ENCODE measurements at regions not wholly inside any gene's neighbourhood (a gene's known extent, or its start where the extent isn't known, plus 50 kb on each side); places are given as distances from the start of the nearest gene placed in this dataset.

DNA sequence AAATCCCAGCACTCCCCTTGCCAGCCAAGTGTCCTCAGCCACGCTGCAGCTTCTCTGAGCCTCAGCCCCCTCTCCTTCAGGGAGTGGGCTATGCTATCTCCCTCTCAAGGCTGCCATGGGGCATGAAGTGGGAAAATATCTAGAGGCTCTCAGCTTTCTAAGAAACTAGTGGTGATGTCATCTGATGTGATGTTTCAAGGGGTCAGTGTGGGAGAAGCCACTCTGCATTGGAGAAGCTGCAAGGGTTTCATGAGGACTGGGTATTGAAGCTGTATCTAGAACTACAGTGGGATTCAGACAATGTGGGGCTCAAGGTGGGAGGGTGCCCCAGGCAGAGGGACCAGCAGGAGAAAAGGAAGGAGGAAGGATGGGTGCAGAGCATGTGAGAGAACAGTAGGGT lies 210.2 kb downstream of the TLE3 start:
- Histone ChIP-seq H2BK5ac (ENCODE audit: low read depth, low read length, poor library complexity, severe bottlenecking) (no peak overlapping the region), H3K23ac (ENCODE audit: low read length in 2 of 2) (no peak overlapping the region), H2BK15ac (ENCODE audit: low read depth, poor library complexity, severe bottlenecking) (no peak overlapping the region), H3K9me3 (ENCODE audit: control insufficient read depth, low read length) (peaks cover 18% of the 10 kb centered on the region), H3K14ac (ENCODE audit: low read length in 2 of 2) (no peak overlapping the region), H4K91ac (ENCODE audit: low read length) (no peak overlapping the region), H3K18ac (ENCODE audit: low read depth in 1 of 2, low read length in 2 of 2) (no peak overlapping the region), H4K8ac (ENCODE audit: low read length) (no peak overlapping the region), H3K79me1 (replicated peaks; ENCODE audit: low read length, poor library complexity, severe bottlenecking) (no peaks in the 10 kb centered on the region), H3K4me2 (ENCODE audit: low read length, poor library complexity, severe bottlenecking) (no peak overlapping the region), H3K27me3 (ENCODE audit: control insufficient read depth in 1 of 2, insufficient read depth in 1 of 2, low read length in 2 of 2) (peaks cover 66 to 76% of the 10 kb centered on the region in 2 experiments), H3K36me3 (ENCODE audit: control insufficient read depth in 1 of 2, insufficient read depth in 2 of 2, low read depth in 1 of 2, low read length in 2 of 2) (no peaks in the 10 kb centered on the region), H3K4me3 (ENCODE audit: insufficient read depth in 1 of 2, low read depth in 1 of 2, low read length in 2 of 2) (no peak overlapping the region), H3K27ac (ENCODE audit: low read length, poor library complexity, severe bottlenecking) (no peak overlapping the region), H2AFZ (ENCODE audit: low read depth, low read length) (no peak overlapping the region), H2AK5ac (ENCODE audit: low read length, severe bottlenecking) (no peak overlapping the region), H3K4ac (ENCODE audit: low read depth in 1 of 2, low read length in 2 of 2) (no peak overlapping the region), H2BK12ac (ENCODE audit: low read length in 2 of 2) (no peak overlapping the region), H3K4me1 (ENCODE audit: control insufficient read depth, insufficient read depth, low read depth, low read length) (no peaks in the 10 kb centered on the region), H3K9ac (ENCODE audit: low read length) (no peak overlapping the region), H2BK120ac (ENCODE audit: low read depth, low read length) (no peak overlapping the region)
- DNase-seq: no peak
- WGBS: 100% methylated on average over 1 of the region's 1 CpG

- Histone ChIP-seq H3K36me3 (ENCODE audit: control insufficient read depth in 1 of 2, insufficient read depth in 2 of 2, low read depth in 1 of 2, low read length in 2 of 2) (no peaks in the 10 kb centered on the region), H3K27me3 (ENCODE audit: control insufficient read depth in 1 of 2, insufficient read depth in 1 of 2, low read length in 2 of 2) (peaks cover 71 to 75% of the 10 kb centered on the region in 2 experiments), H3K4me2 (ENCODE audit: low read length, poor library complexity, severe bottlenecking) (no peak overlapping the region), H3K9me3 (ENCODE audit: control insufficient read depth, low read length) (peaks cover 14% of the 10 kb centered on the region), H3K79me1 (replicated peaks; ENCODE audit: low read length, poor library complexity, severe bottlenecking) (no peaks in the 10 kb centered on the region), H2AFZ (ENCODE audit: low read depth, low read length) (no peak overlapping the region), H3K9ac (ENCODE audit: low read length) (no peak overlapping the region), H3K27ac (ENCODE audit: low read length, poor library complexity, severe bottlenecking) (no peak overlapping the region), H3K14ac (ENCODE audit: low read length in 2 of 2) (no peak overlapping the region), H4K91ac (ENCODE audit: low read length) (no peak overlapping the region), H3K23ac (ENCODE audit: low read length in 2 of 2) (no peak overlapping the region), H2BK12ac (ENCODE audit: low read length in 2 of 2) (no peak overlapping the region), H2BK5ac (ENCODE audit: low read depth, low read length, poor library complexity, severe bottlenecking) (no peak overlapping the region), H4K8ac (ENCODE audit: low read length) (no peak overlapping the region), H3K4ac (ENCODE audit: low read depth in 1 of 2, low read length in 2 of 2) (no peak overlapping the region), H3K18ac (ENCODE audit: low read depth in 1 of 2, low read length in 2 of 2) (no peak overlapping the region), H3K4me1 (ENCODE audit: control insufficient read depth, insufficient read depth, low read depth, low read length) (no peaks in the 10 kb centered on the region), H3K4me3 (ENCODE audit: insufficient read depth in 1 of 2, low read depth in 1 of 2, low read length in 2 of 2) (no peak overlapping the region), H2AK5ac (ENCODE audit: low read length, severe bottlenecking) (no peak overlapping the region), H2BK120ac (ENCODE audit: low read depth, low read length) (no peak overlapping the region), H2BK15ac (ENCODE audit: low read depth, poor library complexity, severe bottlenecking) (no peak overlapping the region)
- WGBS: 73% methylated on average over 2 of the region's 2 CpGs
- DNase-seq: no peak
Observed at GRCh38 chr15:69888406-69888805, 209.3 kb downstream of the TLE3 start.

- H2BK5ac ChIP-seq (ENCODE audit: low read depth, low read length, poor library complexity, severe bottlenecking): no peak overlapping the region
- H3K4me2 ChIP-seq (ENCODE audit: low read length, poor library complexity, severe bottlenecking): no peak overlapping the region
- WGBS: 85% methylated on average over 5 of the region's 5 CpGs
- H3K27ac ChIP-seq (ENCODE audit: low read length, poor library complexity, severe bottlenecking): no peak overlapping the region
- H3K79me1 ChIP-seq (replicated peaks; ENCODE audit: low read length, poor library complexity, severe bottlenecking): no peaks in the 10 kb centered on the region
- H2AK5ac ChIP-seq (ENCODE audit: low read length, severe bottlenecking): no peak overlapping the region
- H2BK15ac ChIP-seq (ENCODE audit: low read depth, poor library complexity, severe bottlenecking): no peak overlapping the region
- no peak overlapping the region for H3K9ac ChIP-seq (ENCODE audit: low read length)
- no peak overlapping the region for H2BK120ac ChIP-seq (ENCODE audit: low read depth, low read length)
- no peak overlapping the region for H3K23ac ChIP-seq (ENCODE audit: low read length in 2 of 2)
- peaks cover 2% of the 10 kb centered on the region for H3K4me1 ChIP-seq (ENCODE audit: control insufficient read depth, insufficient read depth, low read depth, low read length)
- H4K91ac ChIP-seq (ENCODE audit: low read length): no peak overlapping the region
- H3K14ac ChIP-seq (ENCODE audit: low read length in 2 of 2): no peak overlapping the region
- DNase-seq: no peak
- no peak overlapping the region for H3K4me3 ChIP-seq (ENCODE audit: insufficient read depth in 1 of 2, low read depth in 1 of 2, low read length in 2 of 2)
- H3K4ac ChIP-seq (ENCODE audit: low read depth in 1 of 2, low read length in 2 of 2): no peak overlapping the region
- no peak overlapping the region for H4K8ac ChIP-seq (ENCODE audit: low read length)
- peaks cover 13% of the 10 kb centered on the region for H3K9me3 ChIP-seq (ENCODE audit: control insufficient read depth, low read length)
- H3K27me3 ChIP-seq (ENCODE audit: control insufficient read depth in 1 of 2, insufficient read depth in 1 of 2, low read length in 2 of 2): peaks cover 72 to 80% of the 10 kb centered on the region in 2 experiments
- H3K36me3 ChIP-seq (ENCODE audit: control insufficient read depth in 1 of 2, insufficient read depth in 2 of 2, low read depth in 1 of 2, low read length in 2 of 2): no peaks in the 10 kb centered on the region
- H3K18ac ChIP-seq (ENCODE audit: low read depth in 1 of 2, low read length in 2 of 2): no peak overlapping the region
- H2AFZ ChIP-seq (ENCODE audit: low read depth, low read length): no peak overlapping the region
- no peak overlapping the region for H2BK12ac ChIP-seq (ENCODE audit: low read length in 2 of 2)
Observed at GRCh38 chr15:69891070-69891536, 206.6 kb downstream of the TLE3 start.

DNA sequence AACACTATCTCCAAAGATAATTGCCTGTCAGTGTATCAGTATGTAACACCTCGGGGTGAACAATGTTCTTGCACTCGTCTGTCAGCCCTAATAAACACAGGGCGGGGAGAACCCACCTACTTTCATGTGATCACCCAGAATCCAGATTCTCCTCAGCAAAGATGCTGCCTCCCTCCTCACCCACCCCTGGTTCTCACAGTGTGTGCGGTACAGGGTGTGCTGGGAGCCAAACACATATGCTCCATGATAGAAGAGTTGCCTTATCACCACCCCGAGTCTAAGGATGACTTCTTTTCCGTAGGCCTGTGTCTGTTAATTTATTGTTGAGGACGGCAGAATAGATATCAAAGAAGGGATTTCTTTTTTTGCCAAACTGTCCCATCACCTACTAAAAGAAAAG lies 206.1 kb downstream of the TLE3 start:
- no peak overlapping the region for H3K14ac ChIP-seq (ENCODE audit: low read length in 2 of 2)
- no peaks in the 10 kb centered on the region for H3K79me1 ChIP-seq (replicated peaks; ENCODE audit: low read length, poor library complexity, severe bottlenecking)
- H3K27ac ChIP-seq (ENCODE audit: low read length, poor library complexity, severe bottlenecking): no peak overlapping the region
- no peak overlapping the region for H4K8ac ChIP-seq (ENCODE audit: low read length)
- H3K4me3 ChIP-seq (ENCODE audit: insufficient read depth in 1 of 2, low read depth in 1 of 2, low read length in 2 of 2): no peak overlapping the region
- no peak overlapping the region for H3K23ac ChIP-seq (ENCODE audit: low read length in 2 of 2)
- H2BK5ac ChIP-seq (ENCODE audit: low read depth, low read length, poor library complexity, severe bottlenecking): no peak overlapping the region
- no peak overlapping the region for H2AK5ac ChIP-seq (ENCODE audit: low read length, severe bottlenecking)
- peaks cover 67 to 80% of the 10 kb centered on the region in 2 experiments for H3K27me3 ChIP-seq (ENCODE audit: control insufficient read depth in 1 of 2, insufficient read depth in 1 of 2, low read length in 2 of 2)
- no peak overlapping the region for H2AFZ ChIP-seq (ENCODE audit: low read depth, low read length)
- no peak overlapping the region for H3K4me2 ChIP-seq (ENCODE audit: low read length, poor library complexity, severe bottlenecking)
- DNase-seq: no peak
- H3K9me3 ChIP-seq (ENCODE audit: control insufficient read depth, low read length): peaks cover 13% of the 10 kb centered on the region
- no peak overlapping the region for H2BK120ac ChIP-seq (ENCODE audit: low read depth, low read length)
- H3K4ac ChIP-seq (ENCODE audit: low read depth in 1 of 2, low read length in 2 of 2): no peak overlapping the region
- H2BK12ac ChIP-seq (ENCODE audit: low read length in 2 of 2): no peak overlapping the region
- WGBS: 88% methylated on average over 3 of the region's 7 CpGs
- H2BK15ac ChIP-seq (ENCODE audit: low read depth, poor library complexity, severe bottlenecking): no peak overlapping the region
- H4K91ac ChIP-seq (ENCODE audit: low read length): no peak overlapping the region
- H3K9ac ChIP-seq (ENCODE audit: low read length): no peak overlapping the region
- H3K4me1 ChIP-seq (ENCODE audit: control insufficient read depth, insufficient read depth, low read depth, low read length): peaks cover 2% of the 10 kb centered on the region
- H3K18ac ChIP-seq (ENCODE audit: low read depth in 1 of 2, low read length in 2 of 2): no peak overlapping the region
- no peaks in the 10 kb centered on the region for H3K36me3 ChIP-seq (ENCODE audit: control insufficient read depth in 1 of 2, insufficient read depth in 2 of 2, low read depth in 1 of 2, low read length in 2 of 2)
